NCI-H510A (cell line): ENCODE measurements at regions not wholly inside any gene's neighbourhood (a gene's known extent, or its start where the extent isn't known, plus 50 kb on each side); places are given as distances from the start of the nearest gene placed in this dataset.
"Not testable (repeated sequence)": the region's sequence is repeated elsewhere in the genome, so short reads cannot be mapped to it uniquely, and the experiment has no call there.

Experiments used
- DNase-seq: peaks from one replicate; lab custom pipeline; 2025; lab: John Stamatoyannopoulos, UW

GRCh38 chr4:187128222-187128621 lies 404.6 kb upstream of the FAT1 start:
- no peak for DNase-seq

DNA sequence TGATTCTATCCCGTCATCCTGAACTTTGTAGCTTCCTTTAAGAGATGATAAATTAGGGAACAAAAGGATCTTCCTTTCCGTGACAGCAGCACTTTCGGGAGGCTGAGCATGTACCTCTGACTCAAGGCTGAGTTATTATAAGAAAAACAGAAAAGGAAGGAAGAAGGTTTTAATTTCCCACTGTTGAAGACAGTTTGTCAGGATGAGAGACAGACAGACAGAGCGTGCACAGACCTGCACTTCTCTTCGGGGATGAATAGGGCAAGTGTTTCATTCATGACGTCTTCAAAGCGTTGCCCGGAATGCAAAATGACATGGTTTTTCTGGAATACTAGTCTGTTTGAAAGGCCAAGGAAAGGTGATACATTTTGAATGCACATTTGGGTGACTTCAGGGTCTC lies 405.3 kb upstream of the FAT1 start:
- no peak for DNase-seq

- not testable (repeated sequence) for DNase-seq
These were observed 408.2 kb upstream of the FAT1 start for GRCh38 chr4:187131826-187132225.

GRCh38 chr4:187135878-187136277 lies 412.2 kb upstream of the FAT1 start:
- DNase-seq, result no peak

DNA sequence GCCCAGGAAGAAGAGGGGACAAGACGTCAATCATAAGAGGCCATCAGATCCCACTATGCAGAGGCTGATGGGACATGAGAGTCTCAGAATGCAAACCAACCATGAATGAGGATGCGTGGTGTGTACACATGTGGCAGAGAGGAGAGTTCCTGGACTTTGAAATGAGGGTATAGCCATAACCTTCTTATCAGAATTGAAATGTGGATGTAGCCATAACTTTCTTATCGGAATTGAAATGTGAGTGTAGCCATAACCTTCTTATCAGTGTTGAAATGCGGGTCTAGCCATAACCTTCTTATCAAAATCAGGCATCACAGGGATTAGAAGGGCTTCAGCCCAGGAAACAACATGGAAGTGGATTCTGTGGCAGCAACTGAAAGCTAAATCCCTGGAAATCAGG lies 415.5 kb upstream of the FAT1 start:
- no peak for DNase-seq

DNA sequence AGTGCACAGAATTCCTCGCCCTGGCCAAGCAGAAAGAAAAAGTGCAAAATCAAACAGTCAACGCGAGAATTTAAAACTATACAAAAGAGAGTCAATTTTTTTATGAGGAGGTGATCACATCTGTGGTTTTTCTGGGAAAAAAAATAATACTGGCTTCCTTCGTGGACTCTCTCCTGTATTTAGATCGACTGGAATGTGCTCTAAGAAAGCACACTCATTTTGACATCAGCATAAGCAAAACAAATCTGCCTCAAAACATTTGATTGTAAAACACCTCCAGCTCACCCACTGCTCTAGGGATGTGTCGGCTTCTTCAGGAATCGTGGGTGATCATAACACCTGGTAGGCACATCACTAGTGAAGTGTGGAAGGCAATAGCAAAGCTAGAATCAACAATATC lies 417.4 kb upstream of the FAT1 start:
- no peak for DNase-seq

DNA sequence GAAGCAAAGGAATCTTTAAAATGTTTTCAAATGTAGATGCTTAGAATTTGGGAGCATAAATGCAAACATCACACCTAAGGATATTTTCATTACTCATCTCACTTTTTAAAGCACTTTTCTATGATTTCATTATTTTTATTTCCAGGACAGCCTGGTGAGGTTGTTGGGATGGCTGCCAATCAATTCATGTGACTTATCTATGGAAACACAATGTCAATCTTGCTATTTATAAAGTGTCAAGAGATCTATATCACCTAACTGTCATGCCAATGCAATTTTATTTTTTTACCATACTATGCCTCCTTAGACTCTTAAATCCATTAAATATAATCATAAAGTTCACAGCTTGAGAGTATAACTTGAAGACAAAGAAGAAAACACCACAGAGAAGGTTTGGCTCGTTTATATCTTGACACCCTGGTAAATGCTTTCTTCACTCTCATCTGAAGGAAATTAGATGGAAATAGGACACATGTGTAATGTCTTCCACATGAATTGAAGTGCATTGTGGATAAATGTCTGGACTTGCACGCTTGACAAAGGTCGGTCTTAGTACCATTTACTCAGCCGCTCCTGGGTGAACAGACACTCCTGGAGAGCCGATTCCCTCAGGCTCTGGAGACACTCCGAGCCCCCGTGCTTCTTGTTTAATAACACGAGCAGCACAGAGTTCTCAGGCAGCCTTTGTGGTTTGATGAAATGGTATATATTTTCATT lies 425.7 kb upstream of the FAT1 start:
- no peak for DNase-seq

- no peak for DNase-seq
These were observed 433.8 kb upstream of the FAT1 start for GRCh38 chr4:187157380-187157958.

DNA sequence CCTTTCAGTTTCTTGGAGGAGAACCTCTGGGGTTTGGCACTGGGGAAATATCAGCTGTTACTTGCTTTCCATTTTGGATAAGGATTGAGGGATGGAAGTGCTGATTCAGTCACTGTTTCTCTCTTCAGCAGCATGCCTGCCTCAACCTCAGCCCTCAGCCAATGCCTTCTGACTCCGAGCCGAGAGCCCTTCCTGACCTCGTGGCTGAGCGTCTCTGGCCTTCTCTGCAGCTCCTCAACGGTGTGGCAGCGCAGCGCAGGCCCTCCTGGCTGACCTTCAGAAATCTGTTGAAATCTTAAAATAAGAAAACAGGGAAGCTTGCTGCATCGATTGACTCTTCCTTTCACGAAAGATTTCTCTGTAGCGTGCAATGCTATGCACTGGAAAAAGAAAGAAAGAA lies 434.3 kb upstream of the FAT1 start:
- DNase-seq, result no peak

DNA sequence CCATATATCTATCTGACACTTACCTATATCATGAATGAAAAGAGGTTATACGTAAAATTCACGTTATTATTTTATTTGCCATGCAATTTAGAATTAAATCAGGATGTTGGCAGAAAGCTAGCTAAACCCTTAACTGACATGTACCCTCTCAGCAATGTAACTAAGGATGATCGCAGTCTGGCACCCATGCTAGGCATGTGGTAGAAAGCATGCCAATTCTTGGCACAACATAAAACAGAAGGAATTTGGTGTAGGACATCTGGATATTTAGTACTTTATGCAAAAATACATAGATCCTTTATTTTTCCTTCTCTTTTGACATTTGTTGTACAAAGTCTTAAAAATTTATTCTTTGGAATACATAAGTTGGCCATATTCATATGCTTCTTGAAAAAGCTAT lies 436.8 kb upstream of the FAT1 start:
- DNase-seq, result no peak

- DNase-seq, result no peak
These were observed 443.3 kb upstream of the FAT1 start for GRCh38 chr4:187166886-187167512.

DNA sequence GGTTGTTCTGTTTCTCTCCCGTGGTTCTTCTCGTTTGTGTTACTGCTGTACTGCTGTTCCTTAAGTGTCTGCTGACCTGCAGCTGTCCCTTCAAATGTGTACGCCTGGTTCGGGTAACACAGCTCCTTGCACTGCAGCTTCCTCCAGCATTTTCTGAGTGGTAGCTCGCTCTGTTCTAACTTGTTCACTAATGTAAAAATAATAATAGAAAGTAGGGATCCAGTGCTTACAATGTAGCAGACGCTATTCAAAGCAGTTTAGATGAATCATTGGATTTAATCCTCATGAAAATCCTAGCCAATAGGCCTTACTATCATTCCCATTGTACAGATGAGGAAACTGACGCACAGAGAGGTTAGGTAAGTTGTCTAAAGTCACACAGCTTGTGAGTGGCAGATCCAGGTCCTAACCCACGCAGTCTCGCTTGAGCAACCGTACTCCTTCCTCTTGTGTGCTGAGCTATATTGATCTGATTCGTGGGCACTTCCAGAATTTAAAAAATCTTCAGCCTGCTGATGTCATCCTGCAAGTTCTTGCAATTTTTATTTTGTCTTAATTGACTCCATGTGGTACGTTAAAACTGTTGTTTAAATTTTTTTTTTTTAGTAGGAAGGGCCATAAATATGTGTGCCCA lies 448.2 kb upstream of the FAT1 start:
- no peak for DNase-seq

- DNase-seq, result no peak
These were observed 448.7 kb upstream of the FAT1 start for GRCh38 chr4:187172340-187172761.

DNA sequence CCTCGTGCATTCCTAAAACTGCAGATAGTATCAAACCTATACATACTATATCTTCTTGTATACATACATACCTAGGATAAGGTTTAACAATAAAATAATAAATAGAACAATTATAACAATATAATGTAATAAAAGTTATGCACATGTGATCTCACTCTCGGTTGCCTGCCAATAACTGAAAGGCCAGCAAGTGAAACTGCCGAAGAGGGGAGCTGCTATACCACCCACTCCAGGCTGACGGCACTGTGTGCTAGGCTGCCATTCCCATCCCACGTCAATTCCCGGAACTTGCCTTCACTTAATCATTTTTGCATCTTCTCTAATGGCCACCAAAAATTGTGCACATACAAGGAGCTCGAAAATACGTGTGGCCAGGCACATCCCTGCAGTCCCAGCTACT lies 451.1 kb upstream of the FAT1 start:
- DNase-seq, result no peak

DNA sequence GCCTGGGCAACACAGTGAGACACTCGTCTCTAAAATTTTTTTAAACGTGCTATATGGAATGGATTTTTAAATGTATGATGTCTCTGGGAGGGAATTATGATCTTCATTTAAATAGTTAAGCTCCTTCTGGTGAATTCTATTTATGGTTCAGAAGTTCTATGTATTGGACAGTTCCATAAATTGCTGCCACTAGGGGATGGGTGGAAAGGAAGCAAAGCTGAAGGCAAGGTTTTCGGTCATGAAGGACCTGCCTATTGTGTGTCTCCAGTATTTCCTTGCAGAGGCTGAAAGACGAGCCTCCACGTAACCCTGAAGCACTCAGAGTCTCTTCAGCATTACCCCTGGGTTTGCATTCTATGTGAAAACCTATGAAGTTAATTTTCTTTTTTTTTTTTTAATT lies 451.5 kb upstream of the FAT1 start:
- DNase-seq, result no peak

GRCh38 chr4:187176261-187176910 lies 452.7 kb upstream of the FAT1 start:
- DNase-seq, result no peak

DNA sequence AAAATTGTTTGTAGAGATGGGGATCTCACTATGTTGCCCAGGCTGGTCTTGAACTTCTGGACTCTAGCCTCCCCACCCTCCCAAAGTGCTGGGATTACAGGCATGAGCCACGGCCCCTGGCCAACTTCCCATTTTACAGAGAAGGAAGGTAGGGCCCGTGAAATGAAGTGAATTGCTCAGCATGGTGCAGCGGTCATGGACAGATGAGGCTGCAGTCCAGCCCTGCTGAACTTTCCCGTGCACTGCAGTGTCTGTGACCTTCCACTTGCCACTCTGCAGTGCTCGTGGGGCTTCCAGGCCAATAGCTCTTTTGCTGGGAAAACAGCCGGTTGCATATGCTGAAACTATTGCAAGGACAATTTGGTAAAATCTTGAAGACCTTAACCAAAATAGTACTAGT lies 454.4 kb upstream of the FAT1 start:
- no peak for DNase-seq

DNA sequence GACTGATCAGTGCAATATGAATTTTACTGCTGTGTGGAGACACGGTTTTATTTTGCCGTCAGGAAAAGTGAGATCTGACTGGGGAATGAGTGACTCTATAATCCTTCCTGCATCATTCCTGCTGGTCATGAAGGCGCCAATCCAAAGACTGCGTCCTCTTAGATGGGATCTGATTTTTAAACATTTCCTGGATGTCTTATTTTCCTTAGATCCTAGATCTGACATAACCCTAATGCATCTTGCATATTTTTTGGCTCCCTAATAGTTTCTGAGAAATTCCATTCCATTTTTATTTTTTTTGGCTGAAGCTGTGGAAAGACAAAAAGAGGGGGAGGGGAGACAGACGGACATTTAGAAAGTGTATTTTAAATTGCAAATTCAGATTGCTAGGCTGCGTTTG lies 454.9 kb upstream of the FAT1 start:
- DNase-seq, result no peak

DNA sequence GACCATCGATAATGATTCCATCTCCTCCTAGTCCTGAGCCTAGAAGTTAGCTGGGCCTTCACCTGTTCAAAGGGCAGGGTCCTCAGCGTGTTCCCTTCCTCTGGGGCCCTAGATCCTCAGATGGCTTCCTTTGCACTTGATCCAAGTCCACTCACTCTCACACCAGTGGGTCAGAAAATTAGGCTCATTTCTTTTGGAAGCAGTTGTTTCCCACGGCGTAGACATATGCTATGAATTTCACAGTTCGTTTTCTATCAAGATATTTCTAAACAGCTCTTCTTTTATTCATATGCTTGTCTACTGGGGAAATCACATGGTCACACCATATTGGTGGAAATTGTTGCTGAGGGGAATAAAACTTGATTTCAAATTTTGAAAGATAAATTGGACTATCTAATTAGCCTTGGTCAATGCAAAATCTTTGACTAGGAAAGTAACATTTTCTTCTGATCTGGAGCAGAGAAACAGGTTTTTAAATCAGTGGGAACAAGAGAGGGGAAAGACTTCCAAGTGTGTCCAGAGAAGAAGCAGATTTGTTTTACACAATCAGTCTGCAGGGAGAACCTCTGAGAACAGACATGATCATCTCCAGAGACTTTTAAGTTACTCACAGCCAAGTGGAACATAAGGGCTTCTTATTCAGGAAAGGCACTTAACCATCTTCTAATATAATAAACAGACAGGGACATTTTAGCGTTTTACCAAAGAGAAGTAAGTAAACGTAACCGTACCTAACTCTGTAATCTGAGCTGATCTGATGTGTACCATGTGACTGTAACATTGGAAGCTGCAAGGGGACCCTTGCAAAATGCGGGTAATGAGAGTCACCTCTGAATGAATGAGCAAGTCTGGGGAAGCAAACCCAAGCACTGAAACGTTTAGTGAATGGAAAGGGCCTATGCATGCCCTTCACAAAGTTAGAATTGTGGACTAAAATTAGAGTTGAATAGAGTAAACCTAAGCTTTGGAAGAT lies 455.7 kb upstream of the FAT1 start:
- DNase-seq, result no peak

- no peak for DNase-seq
These were observed 457.4 kb upstream of the FAT1 start for GRCh38 chr4:187181054-187181453.

DNA sequence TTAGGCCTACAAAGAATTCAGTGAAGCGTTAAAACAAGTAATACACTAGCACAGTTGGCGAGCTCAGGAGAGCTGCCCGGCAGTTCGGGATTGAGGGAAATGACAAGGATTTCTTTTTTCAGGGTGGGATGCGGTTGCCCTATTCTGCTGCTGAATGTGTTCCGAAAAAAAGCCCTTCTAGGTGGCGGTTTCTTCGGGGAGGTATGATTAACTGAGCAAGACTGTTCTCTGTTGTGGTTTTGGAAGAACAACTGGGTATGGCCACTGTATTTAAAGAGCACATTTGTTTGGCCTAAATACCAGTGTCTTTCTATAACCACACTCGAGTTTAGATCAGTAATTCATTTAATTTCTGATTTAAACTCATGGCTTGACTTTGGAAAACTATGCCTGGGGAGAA lies 459.7 kb upstream of the FAT1 start:
- no peak for DNase-seq
